ENCODE measurements at regions not wholly inside any gene's neighbourhood (a gene's known extent, or its start where the extent isn't known, plus 50 kb on each side); places are given as distances from the start of the nearest gene placed in this dataset.

GRCh38 chr3:188002626-188003138 is 151.3 kb upstream of the LPP start:
- no peak for TF ChIP-seq CTCF (IDR thresholded peaks at IDR 0.05; ENCODE audit: unreplicated experiment in 3 of 3)
- Mint-ChIP-seq H3K36me3 (ENCODE audit: low read depth) (no peaks in the 10 kb centered on the region), H3K9me3 (no peaks in the 10 kb centered on the region), H3K27me3 (ENCODE audit: low read depth) (peaks cover 4% of the 10 kb centered on the region), H3K27ac (peak overlapping the region; percentile 84 to 94 (median 93)), H3K4me3 (no peak overlapping the region), H3K4me1 (peaks cover 41% of the 10 kb centered on the region)

- Mint-ChIP-seq H3K27me3 (ENCODE audit: low read depth) (peaks cover 4% of the 10 kb centered on the region), H3K27ac (peak overlapping the region; percentile 84 to 94 (median 93)), H3K9me3 (no peaks in the 10 kb centered on the region), H3K4me1 (peaks cover 40% of the 10 kb centered on the region), H3K36me3 (ENCODE audit: low read depth) (no peaks in the 10 kb centered on the region), H3K4me3 (peak overlapping the region in 1 of 3 experiments; percentile 3)
- TF ChIP-seq CTCF (IDR thresholded peaks at IDR 0.05; ENCODE audit: unreplicated experiment in 3 of 3), result no peak
Measured at GRCh38 chr3:188003188-188004171, 150.5 kb upstream of the LPP start.

GRCh38 chr3:188006726-188007393 is 147.1 kb upstream of the LPP start:
- H3K4me3 Mint-ChIP-seq, result no peak overlapping the region
- peaks cover 4% of the 10 kb centered on the region for H3K27me3 Mint-ChIP-seq (ENCODE audit: low read depth)
- peak overlapping the region in 2 of 3 experiments; percentile 13 to 72 for H3K27ac Mint-ChIP-seq
- H3K9me3 Mint-ChIP-seq, result peaks cover 7% of the 10 kb centered on the region
- no peak for TF ChIP-seq CTCF (IDR thresholded peaks at IDR 0.05; ENCODE audit: unreplicated experiment in 3 of 3)
- H3K36me3 Mint-ChIP-seq (ENCODE audit: low read depth), result no peaks in the 10 kb centered on the region
- peaks cover 13% of the 10 kb centered on the region for H3K4me1 Mint-ChIP-seq

- no peak for TF ChIP-seq CTCF (IDR thresholded peaks at IDR 0.05; ENCODE audit: unreplicated experiment in 3 of 3)
- peaks cover 8% of the 10 kb centered on the region for H3K4me1 Mint-ChIP-seq
- H3K27ac Mint-ChIP-seq, result peak overlapping the region in 1 of 3 experiments; percentile 37
- H3K9me3 Mint-ChIP-seq, result peaks cover 14% of the 10 kb centered on the region
- H3K4me3 Mint-ChIP-seq, result no peak overlapping the region
- H3K27me3 Mint-ChIP-seq (ENCODE audit: low read depth), result peaks cover 4% of the 10 kb centered on the region
- no peaks in the 10 kb centered on the region for H3K36me3 Mint-ChIP-seq (ENCODE audit: low read depth)
Measured at GRCh38 chr3:188007897-188008296, 146.1 kb upstream of the LPP start.

- H3K27me3 Mint-ChIP-seq (ENCODE audit: low read depth), result peaks cover 4% of the 10 kb centered on the region
- H3K9me3 Mint-ChIP-seq, result peaks cover 14% of the 10 kb centered on the region
- TF ChIP-seq CTCF (IDR thresholded peaks at IDR 0.05; ENCODE audit: unreplicated experiment in 3 of 3), result no peak
- H3K36me3 Mint-ChIP-seq (ENCODE audit: low read depth), result no peaks in the 10 kb centered on the region
- H3K4me3 Mint-ChIP-seq, result no peak overlapping the region
- H3K4me1 Mint-ChIP-seq, result peaks cover under 1% of the 10 kb centered on the region
- no peak overlapping the region for H3K27ac Mint-ChIP-seq
Measured at GRCh38 chr3:188008582-188009213, 145.3 kb upstream of the LPP start.

Measured in nephron (organoid).